ENCODE measurements at regions not wholly inside any gene's neighbourhood (a gene's known extent, or its start where the extent isn't known, plus 50 kb on each side); places are given as distances from the start of the nearest gene placed in this dataset.

DNA sequence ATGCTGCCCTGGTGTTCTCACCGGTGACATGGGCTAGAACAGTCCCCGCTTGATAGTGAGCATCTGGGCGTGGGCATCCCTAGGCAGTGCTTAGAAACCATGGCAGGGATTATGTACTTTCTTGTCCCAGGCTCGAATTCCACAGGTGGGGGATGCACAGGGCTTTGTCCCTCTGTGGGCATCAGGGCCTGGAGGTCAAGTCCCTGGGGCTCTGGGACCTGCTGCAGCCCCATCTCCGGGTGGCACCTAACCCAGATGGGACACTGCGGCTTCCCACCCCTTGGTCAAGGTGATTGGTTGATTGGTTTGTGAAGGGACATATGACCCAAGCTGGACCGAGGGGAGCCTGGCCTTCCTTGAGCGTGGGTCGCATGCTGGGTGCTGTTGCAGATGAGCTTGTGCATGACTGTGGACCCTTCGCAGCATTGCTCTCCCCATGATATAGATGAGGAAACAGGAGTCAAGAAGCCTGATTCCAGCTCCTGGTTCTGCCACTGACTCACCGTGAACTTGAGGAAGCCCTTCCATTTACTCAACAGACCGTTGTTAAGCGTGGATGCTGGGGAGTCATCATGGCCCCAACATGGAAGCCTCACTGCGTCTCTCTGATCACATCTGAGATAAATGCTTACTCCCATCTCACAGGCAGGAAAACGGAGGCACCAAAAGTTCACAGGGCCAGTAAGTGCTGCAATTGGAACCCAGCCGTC is 64.0 kb upstream of the RUNX3 start:
- Histone ChIP-seq H2AFZ (no peak overlapping the region), H3K79me2 (no peaks in the 10 kb centered on the region), H3K27ac (no peak overlapping the region), H3K4me3 (no peak overlapping the region), H3K9me2 (replicated peaks; ENCODE audit: insufficient read depth) (no peaks in the 10 kb centered on the region), H3K4me2 (no peak overlapping the region), H4K20me1 (ENCODE audit: insufficient read depth, poor library complexity, severe bottlenecking) (no peaks in the 10 kb centered on the region), H3K36me3 (replicated peaks; ENCODE audit: insufficient read depth, low read depth) (no peaks in the 10 kb centered on the region), H3K4me1 (ENCODE audit: insufficient read depth) (no peaks in the 10 kb centered on the region), H3K9me3 (ENCODE audit: low read depth) (no peaks in the 10 kb centered on the region), H3K27me3 (no peaks in the 10 kb centered on the region)
- no peak for DNase-seq (ENCODE audit: low spot score)
- TF ChIP-seq EZH2 (IDR thresholded peaks at IDR 0.05; ENCODE audit: borderline replicate concordance): no peak
- TF ChIP-seq, protein P1, sequence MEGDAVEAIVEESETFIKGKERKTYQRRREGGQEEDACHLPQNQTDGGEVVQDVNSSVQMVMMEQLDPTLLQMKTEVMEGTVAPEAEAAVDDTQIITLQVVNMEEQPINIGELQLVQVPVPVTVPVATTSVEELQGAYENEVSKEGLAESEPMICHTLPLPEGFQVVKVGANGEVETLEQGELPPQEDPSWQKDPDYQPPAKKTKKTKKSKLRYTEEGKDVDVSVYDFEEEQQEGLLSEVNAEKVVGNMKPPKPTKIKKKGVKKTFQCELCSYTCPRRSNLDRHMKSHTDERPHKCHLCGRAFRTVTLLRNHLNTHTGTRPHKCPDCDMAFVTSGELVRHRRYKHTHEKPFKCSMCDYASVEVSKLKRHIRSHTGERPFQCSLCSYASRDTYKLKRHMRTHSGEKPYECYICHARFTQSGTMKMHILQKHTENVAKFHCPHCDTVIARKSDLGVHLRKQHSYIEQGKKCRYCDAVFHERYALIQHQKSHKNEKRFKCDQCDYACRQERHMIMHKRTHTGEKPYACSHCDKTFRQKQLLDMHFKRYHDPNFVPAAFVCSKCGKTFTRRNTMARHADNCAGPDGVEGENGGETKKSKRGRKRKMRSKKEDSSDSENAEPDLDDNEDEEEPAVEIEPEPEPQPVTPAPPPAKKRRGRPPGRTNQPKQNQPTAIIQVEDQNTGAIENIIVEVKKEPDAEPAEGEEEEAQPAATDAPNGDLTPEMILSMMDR (IDR thresholded peaks at IDR 0.05; ENCODE audit: poor library complexity): no peak
- TF ChIP-seq EZH2phosphoT487 (IDR thresholded peaks at IDR 0.05; ENCODE audit: low read depth, severe bottlenecking, unreplicated experiment): no peak
- WGBS (ENCODE audit: low lambda C conversion rate, missing lambda C conversion rate): 92% methylated on average over 16 of the region's 16 CpGs

DNA sequence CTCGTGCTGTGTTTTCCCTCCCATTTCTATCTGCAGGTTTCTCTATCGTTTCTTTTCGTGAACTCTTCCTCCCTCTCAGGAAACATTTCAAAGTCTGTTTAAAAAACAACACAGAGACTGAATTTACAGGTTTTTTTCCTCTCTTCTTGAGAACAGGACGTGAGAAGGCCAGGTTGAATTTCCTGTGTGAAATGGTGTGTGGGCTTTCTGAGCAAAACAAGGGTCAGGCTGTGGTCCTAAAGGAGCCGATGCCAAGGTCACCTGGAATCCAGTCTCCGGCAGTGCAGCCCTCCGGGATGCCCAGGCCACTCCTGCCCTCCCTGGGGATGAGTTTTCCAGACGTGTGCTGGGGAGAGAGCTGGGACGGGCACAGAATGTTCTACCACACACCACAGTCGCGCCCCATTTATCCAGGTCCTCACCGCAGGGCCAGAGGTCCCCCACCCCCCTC is 62.7 kb upstream of the RUNX3 start:
- H3K4me2 ChIP-seq: no peak overlapping the region
- no peak overlapping the region for H3K4me3 ChIP-seq
- TF ChIP-seq EZH2 (IDR thresholded peaks at IDR 0.05; ENCODE audit: borderline replicate concordance) (no peak), EZH2phosphoT487 (IDR thresholded peaks at IDR 0.05; ENCODE audit: low read depth, severe bottlenecking, unreplicated experiment) (no peak)
- TF ChIP-seq, protein P1 (IDR thresholded peaks at IDR 0.05; ENCODE audit: poor library complexity): no peak
- H4K20me1 ChIP-seq (ENCODE audit: insufficient read depth, poor library complexity, severe bottlenecking): no peaks in the 10 kb centered on the region
- H3K27ac ChIP-seq: no peak overlapping the region
- H2AFZ ChIP-seq: no peak overlapping the region
- WGBS (ENCODE audit: low lambda C conversion rate, missing lambda C conversion rate): 88% methylated on average over 12 of the region's 12 CpGs
- no peaks in the 10 kb centered on the region for H3K36me3 ChIP-seq (replicated peaks; ENCODE audit: insufficient read depth, low read depth)
- no peaks in the 10 kb centered on the region for H3K27me3 ChIP-seq
- H3K4me1 ChIP-seq (ENCODE audit: insufficient read depth): no peaks in the 10 kb centered on the region
- no peak for DNase-seq (ENCODE audit: low spot score)
- H3K9me2 ChIP-seq (replicated peaks; ENCODE audit: insufficient read depth): no peaks in the 10 kb centered on the region
- no peaks in the 10 kb centered on the region for H3K79me2 ChIP-seq
- H3K9me3 ChIP-seq (ENCODE audit: low read depth): no peaks in the 10 kb centered on the region

- Histone ChIP-seq H3K36me3 (replicated peaks; ENCODE audit: insufficient read depth, low read depth) (no peaks in the 10 kb centered on the region), H3K27ac (no peak overlapping the region), H3K4me2 (no peak overlapping the region), H3K27me3 (no peaks in the 10 kb centered on the region), H2AFZ (no peak overlapping the region), H3K9me3 (ENCODE audit: low read depth) (no peaks in the 10 kb centered on the region), H3K9me2 (replicated peaks; ENCODE audit: insufficient read depth) (no peaks in the 10 kb centered on the region), H3K4me3 (no peak overlapping the region), H3K79me2 (no peaks in the 10 kb centered on the region), H3K4me1 (ENCODE audit: insufficient read depth) (no peaks in the 10 kb centered on the region), H4K20me1 (ENCODE audit: insufficient read depth, poor library complexity, severe bottlenecking) (no peaks in the 10 kb centered on the region)
- 88% methylated on average over 8 of the region's 11 CpGs for WGBS (ENCODE audit: low lambda C conversion rate, missing lambda C conversion rate)
- no peak for DNase-seq (ENCODE audit: low spot score)
- TF ChIP-seq EZH2phosphoT487 (IDR thresholded peaks at IDR 0.05; ENCODE audit: low read depth, severe bottlenecking, unreplicated experiment): no peak
- TF ChIP-seq, protein P1 (IDR thresholded peaks at IDR 0.05; ENCODE audit: poor library complexity): no peak
- no peak for TF ChIP-seq EZH2 (IDR thresholded peaks at IDR 0.05; ENCODE audit: borderline replicate concordance)
Observed at GRCh38 chr1:24992124-24992760, 62.2 kb upstream of the RUNX3 start.
